GM10266 (cell line): ENCODE measurements at regions not wholly inside any gene's neighbourhood (a gene's known extent, or its start where the extent isn't known, plus 50 kb on each side); places are given as distances from the start of the nearest gene placed in this dataset.

Experiments used
- DNase-seq: peaks from one replicate; pipeline ENCODE4 v3.0.0; 2012; ENCODE audit errors: extremely low spot score
- TF ChIP-seq, protein P1 (sequence below): IDR thresholded peaks from 2 replicates; pipeline ENCODE4 v1.5.1; 2012; ENCODE audit warnings: mild to moderate bottlenecking, low read depth; ENCODE audit not compliant: control insufficient read depth, insufficient read depth; ENCODE audit errors: missing control alignments

DNA sequence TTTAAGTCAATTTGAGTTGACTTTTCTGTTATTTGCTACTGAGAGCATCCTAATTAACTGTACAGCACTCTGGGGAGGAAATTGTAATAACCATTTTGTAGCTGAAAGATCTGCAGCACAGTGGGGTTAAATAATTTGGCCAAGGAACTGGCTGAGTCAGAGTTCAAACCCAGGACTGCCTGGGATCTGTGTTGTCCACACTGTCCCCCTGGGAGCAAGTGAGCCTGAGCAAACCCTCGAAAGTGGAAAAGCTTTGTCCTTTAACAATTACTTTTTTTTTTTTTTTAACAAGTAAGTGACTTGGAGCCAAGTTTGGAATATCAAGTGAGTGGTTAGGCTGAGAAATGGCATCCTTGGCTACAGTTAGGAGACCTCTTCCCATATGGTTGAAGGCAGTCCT lies 247.2 kb upstream of the CCDC196 start:
- DNase-seq = no peak

DNA sequence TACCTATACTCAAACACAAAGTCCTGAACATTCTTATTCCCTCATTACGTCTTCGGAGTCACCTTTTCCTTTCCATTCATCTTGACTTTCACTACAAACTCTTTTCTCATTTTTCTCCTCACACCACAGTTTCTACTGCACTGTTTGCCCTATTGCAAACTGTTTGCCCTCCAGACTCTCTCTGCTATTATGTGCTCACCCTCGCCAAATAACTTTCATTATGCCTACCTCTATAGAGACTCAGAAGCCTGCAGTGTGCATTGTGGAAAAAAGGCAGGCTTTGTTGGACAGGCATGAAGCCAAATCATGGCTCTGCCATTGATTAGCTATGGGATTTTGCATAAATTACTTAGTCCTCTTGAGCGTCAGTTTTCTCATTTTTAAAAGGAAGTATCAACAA lies 246.6 kb upstream of the CCDC196 start:
- DNase-seq = no peak
- TF ChIP-seq, protein P1, sequence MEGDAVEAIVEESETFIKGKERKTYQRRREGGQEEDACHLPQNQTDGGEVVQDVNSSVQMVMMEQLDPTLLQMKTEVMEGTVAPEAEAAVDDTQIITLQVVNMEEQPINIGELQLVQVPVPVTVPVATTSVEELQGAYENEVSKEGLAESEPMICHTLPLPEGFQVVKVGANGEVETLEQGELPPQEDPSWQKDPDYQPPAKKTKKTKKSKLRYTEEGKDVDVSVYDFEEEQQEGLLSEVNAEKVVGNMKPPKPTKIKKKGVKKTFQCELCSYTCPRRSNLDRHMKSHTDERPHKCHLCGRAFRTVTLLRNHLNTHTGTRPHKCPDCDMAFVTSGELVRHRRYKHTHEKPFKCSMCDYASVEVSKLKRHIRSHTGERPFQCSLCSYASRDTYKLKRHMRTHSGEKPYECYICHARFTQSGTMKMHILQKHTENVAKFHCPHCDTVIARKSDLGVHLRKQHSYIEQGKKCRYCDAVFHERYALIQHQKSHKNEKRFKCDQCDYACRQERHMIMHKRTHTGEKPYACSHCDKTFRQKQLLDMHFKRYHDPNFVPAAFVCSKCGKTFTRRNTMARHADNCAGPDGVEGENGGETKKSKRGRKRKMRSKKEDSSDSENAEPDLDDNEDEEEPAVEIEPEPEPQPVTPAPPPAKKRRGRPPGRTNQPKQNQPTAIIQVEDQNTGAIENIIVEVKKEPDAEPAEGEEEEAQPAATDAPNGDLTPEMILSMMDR = no peak

More for the DNA sequence above, 247.2 kb upstream of the CCDC196 start:
- TF ChIP-seq, protein P1 = no peak

DNA sequence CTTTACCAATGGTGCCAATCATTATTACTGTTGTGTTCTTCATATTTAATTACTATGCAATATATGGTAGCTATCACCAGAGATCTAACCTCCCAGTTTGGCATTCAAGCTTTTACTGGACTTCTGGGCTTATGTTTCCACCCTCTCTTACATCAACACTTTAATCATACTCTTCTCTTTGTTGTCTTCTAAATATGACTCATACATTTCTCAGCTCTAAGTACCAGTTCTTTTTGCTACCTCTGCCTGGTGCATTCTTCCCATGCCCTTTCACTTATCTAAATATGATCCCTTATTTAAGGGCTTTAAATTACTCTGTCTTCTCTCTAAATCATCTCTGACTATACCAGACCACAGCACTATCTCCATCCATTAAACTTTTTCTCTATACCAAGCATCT lies 246.1 kb upstream of the CCDC196 start:
- TF ChIP-seq, protein P1 = no peak
- no peak for DNase-seq

DNA sequence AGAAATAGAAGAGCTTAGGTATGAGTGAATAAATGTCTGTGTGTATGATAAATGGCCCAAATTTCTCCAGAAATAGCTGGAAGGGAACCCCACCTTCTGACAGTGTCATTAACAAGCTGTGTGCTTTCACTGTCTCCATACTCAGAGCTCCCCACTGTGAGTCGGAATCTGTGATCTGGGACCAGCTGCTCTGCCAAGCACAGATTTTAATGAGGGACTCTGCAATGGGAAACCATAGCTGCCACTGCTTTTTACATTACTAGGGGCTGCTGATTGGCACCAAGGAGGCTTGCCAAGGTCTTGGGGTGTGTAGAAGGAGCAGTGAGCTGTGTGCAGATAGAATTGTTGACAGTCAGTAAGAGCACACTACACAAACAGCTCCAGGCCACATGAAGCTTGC lies 244.2 kb upstream of the CCDC196 start:
- DNase-seq = no peak

GRCh38 chr14:66244834-66245233 lies 241.3 kb upstream of the CCDC196 start:
- TF ChIP-seq, protein P1 = no peak
- DNase-seq = no peak

More for the DNA sequence above, 244.2 kb upstream of the CCDC196 start:
- TF ChIP-seq, protein P1 = no peak

- no peak for DNase-seq
- TF ChIP-seq, protein P1 = no peak
Measured at GRCh38 chr14:66247662-66248193, 238.4 kb upstream of the CCDC196 start.

DNA sequence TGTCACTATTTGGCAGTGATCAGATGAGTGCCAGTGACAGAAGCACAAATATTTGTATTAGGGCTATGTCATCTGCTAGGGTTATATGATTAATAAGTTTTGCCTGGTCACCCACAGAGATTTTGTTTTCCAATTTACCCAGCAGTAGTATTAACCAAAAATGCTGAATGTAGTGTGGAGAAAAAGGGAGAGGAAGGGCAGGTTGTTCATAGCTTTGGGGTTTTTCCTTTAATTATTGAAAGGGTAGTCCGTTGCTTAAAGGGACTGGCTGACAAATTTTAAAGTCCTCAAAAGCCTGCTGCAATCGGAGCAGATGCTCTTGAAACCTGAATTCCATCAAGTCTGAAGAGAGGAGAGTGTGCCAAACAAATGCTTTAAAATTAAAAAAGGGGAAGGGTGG lies 237.9 kb upstream of the CCDC196 start:
- DNase-seq = no peak
- TF ChIP-seq, protein P1 = no peak
